ENCODE measurements at regions not wholly inside any gene's neighbourhood (a gene's known extent, or its start where the extent isn't known, plus 50 kb on each side); places are given as distances from the start of the nearest gene placed in this dataset.

- TF ChIP-seq CTCF (conservative IDR thresholded peaks at IDR 0.05; ENCODE audit: low read length) (no peak), EZH2phosphoT487 (IDR thresholded peaks at IDR 0.05; ENCODE audit: borderline replicate concordance, low read depth, low read length) (no peak)
Observed at GRCh38 chr10:78964274-78964951, 104.4 kb upstream of the ZMIZ1 start.

Measured in OCI-LY7 (cell line).